Stimulated activated CD4-positive, alpha-beta T cell treated with anti-CD3 and anti-CD28 coated beads, Interleukin-1b, Interleukin-23, amount 100 ng/mL, for 24 hours (primary cell): ENCODE measurements at regions not wholly inside any gene's neighbourhood (a gene's known extent, or its start where the extent isn't known, plus 50 kb on each side); places are given as distances from the start of the nearest gene placed in this dataset.
"Not testable (repeated sequence)": the region's sequence is repeated elsewhere in the genome, so short reads cannot be mapped to it uniquely, and the experiment has no call there.

Source experiments
- DNase-seq, 4 experiments: peaks; one replicate each; pipeline ENCODE4 v3.0.0-alpha.2; 2020; ENCODE audit warnings: low read depth in 4 of 4, low spot score in 1 of 4

DNA sequence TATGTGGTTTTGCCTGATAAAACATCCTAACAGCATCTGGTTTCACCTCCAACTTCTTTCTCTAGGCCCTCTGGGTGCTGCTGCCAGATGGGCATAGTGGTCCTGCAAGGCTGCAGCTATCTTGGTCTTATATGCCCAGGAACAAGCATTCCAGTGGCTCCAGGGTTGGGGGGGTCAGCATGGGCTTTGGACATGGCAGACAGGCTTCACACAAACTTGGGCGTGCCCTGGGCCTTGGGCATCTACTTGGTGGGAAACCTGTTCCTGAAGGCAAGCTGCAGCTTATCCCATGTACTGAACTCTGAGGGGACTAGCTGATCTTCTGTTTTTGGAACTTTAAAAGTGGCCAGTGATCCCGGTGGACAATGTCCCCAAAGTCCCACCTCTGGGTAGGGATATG lies 54.9 kb upstream of the ZNF678 start:
- no peak for DNase-seq

DNA sequence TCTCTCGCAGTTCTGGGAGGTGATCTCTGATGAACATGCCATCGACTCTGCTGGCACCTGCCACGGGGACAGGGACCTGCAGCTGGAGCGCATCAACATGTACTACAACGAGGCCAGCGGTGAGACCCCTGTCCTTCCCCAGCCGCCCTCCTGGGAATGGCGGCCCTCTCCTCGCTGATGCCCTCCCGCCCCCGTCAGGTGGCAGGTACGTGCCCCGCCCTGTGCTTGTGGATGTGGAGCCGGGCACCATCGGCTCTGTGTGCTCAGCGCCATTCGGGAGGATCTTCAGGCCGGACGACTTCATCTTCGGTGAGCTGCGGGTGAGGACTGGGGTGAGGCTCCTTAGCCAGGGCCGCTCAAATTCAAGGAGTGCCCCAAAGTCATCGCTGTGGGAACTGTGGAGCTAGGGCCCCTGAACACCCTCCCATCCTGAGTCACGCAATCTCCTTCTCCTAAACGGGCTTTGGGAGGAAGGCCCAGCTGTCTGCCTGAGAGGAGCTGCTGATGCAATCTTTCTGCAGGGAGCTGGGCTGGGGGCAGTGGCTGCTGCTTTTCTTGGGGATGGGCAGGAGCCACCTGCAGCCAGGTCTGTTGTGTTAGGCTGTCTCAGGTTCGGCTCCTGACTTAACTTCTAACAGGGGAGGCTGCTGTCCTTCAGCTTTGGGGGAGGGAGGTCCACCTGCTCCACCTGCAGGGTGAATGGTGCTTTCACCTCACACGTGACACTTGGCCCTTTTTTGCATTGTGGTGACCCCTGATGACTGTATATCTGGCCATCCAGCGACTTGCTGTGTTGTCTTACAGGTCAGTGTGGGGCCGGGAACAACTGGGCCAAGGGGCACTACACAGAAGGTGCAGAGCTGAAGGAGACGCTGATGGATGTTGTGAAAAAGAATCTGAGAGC lies 56.6 kb upstream of the ZNF678 start:
- not testable (repeated sequence) for DNase-seq

DNA sequence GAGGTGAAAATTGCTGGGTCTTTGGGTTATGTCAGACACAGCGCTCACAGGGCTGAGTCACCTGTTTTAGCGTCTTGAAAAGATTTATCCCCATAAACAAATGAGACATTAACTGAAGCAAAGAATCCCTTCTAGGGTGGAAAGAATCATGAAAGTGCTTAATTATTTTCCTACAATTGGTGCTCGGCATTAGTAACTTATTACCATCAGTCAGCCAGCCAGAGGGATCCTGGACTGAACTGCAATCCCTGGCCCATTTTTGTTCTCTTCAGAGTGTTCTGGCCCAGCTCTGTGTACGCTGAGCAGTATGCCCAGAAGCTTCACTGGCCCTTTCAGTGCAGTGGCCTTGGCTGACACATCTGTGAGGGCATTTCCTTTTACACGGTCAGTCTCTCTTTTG lies 67.3 kb upstream of the ZNF678 start:
- DNase-seq, result not testable (repeated sequence)

DNA sequence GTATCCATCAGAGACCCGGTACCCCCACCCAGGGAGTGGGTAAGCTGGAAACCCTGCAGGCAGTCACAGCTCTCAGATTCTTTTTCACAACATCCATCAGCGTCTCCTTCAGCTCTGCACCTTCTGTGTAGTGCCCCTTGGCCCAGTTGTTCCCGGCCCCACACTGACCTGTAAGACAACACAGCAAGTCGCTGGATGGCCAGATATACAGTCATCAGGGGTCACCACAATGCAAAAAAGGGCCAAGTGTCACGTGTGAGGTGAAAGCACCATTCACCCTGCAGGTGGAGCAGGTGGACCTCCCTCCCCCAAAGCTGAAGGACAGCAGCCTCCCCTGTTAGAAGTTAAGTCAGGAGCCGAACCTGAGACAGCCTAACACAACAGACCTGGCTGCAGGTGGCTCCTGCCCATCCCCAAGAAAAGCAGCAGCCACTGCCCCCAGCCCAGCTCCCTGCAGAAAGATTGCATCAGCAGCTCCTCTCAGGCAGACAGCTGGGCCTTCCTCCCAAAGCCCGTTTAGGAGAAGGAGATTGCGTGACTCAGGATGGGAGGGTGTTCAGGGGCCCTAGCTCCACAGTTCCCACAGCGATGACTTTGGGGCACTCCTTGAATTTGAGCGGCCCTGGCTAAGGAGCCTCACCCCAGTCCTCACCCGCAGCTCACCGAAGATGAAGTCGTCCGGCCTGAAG lies 69.3 kb upstream of the ZNF678 start:
- DNase-seq, result not testable (repeated sequence)

DNA sequence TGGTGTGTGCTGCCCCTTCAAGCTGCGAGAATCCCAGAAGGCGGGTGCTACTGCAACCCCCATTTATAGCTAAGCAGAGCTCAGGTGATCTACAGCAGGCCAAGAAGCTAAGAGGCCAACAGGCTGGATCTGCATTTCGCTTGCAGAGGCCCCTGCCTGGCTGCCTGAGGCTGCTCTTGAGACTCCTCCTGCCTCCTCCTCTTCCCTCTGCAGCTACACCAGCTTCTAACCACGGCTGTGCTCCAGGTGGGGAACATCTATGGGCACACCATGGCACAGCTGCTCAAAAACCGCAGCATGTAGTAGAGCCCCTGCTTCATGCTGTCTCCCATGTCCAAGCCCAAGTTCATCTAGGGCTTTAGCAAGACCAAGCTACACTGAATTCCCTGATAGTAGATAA lies 72.9 kb upstream of the ZNF678 start:
- DNase-seq, result no peak

DNA sequence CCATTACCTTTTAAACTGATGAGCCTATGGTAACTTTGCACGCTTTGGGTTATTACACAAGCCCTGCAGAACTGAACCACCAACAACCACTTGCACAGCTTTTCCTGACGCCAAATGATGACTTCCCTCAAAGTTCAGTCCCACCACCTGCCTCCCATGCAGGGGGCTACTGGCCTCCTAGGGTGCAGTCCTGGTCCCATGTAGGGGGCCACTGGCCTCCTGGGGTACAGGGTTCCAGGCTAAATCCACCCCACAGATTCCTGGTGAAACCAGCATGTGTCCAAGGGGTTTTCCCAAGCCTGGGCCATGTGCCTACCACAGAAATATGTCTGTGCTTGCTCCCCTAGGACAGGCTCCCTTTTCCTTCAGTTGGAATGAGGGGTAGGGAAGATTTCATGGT lies 73.4 kb upstream of the ZNF678 start:
- DNase-seq, result no peak

DNA sequence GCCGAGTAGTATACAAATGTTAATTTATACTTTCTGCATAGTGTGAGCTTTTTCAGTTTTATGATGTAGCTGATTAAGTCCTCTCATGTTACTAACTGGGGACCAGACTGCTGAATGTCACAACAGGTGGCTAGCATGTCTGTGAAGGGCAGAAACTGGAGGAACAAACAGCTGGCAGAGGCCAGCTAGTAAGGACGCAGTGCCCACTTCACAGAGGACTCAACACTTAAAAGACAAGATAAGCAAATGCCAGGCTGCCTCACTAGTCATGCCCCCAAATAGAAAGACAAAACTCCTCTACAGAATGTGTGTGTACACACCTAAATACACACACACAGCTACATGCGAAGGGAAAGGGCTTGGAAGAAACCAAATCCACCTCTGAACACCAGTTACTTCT lies 73.8 kb upstream of the ZNF678 start:
- no peak for DNase-seq

DNA sequence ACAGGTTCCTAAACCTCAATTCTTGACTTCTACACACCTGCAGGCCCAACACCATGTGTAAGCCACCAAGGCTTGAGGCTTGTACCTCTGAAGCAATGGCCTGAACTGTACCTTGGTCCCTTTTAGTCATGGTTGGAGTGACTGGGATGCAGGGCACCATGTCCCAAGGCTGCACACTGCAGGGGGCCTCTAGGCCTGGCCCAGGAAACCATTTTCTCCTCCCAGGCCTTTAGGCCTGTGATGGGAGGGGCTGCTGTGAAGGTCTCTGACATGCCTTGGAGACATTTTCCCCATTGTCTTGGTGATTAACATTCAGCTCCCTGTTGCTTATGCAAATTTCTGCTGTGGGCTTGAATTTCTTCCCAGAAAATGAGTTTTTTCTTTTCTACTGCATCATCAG lies 75.8 kb upstream of the ZNF678 start:
- no peak for DNase-seq

DNA sequence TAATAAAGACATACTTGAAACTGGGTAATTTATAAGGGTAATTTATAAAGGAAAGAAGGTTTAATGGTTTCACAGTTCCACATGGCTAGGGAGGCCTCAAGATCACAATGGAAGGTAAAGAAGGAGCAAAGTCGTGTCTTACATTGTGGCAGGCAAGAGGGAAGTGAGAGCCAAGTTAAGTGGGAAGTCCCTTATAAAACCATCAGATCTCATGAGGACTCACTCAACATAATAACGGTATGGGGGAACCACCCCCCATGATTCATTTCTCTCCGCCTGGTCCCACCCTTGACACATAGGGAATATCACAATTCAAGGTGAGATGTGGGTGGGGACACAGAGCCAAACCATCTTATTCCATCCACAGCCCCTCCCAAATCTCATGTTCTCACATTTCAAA lies 76.8 kb upstream of the ZNF678 start:
- no peak for DNase-seq

DNA sequence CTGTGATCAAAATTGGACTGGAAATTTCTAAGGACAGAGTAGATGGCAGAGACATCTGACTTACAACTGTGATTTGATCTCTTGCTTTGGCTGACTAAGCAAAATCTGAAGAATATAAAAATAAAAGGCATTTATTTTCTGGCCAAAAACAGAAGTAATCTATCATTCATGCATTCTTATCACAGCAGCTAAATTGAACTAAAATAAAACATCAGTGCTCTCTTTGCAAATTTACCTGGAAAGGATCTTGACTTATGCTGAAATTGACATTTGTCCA lies 81.4 kb upstream of the ZNF678 start:
- DNase-seq, result no peak

DNA sequence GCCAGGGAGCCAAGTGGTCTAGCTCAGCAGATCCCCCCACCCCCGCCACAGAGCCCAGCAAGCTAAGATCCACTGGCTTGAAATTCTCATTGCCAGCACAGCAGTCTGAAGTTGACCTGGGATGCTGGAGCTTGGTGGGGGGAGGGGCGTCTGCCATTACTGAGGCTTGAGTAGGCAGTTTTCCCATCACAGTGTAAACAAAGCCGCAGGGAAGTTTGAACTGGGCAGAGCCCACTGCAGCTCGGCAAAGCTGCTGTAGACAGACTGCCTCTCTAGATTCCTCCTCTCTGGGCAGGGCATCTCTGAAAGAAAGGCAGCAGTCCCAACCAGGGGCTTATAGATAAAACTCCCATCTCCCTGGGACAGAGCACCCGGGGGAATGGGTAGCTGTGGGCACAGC lies 89.3 kb upstream of the ZNF678 start:
- not testable (repeated sequence) for DNase-seq

DNA sequence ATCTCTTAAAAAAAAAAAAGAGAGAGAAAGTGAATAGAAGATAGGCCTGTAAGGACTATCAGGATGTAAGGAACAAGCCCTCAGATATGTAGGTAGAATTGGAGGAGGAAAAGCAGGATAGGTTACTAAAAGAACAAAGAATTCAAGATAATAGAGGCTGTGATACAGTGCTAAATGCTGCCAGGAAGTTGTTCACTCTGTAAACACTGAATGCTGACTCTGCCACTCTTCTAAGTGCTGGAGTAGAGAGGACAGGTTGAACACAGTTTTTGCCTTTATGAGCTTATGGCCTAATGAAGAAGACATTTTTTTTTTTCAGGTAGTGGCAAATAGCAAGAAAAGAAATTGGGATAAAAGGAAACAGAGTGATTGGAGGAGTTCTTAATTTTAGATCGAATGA lies 90.6 kb upstream of the ZNF678 start:
- no peak for DNase-seq

DNA sequence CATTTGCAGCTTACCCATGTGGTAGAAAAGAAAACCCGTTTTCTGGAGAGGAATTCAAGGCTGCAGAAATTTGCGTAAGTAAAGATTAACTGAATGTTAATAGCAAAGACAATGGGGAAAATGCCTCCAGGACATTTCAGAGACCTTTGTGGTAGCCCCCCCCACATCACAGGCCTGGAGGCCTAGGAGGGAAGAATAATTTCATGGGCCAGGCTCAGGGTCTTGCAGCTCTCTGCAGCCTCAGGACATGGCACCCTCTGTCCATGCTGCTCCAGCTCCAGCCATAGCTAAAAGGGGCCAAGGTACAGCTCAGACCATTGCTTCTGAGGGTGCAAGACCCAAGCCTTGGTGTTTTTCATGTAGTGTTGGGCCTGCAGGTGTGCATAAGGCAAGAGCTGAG lies 92.7 kb upstream of the ZNF678 start:
- no peak for DNase-seq

DNA sequence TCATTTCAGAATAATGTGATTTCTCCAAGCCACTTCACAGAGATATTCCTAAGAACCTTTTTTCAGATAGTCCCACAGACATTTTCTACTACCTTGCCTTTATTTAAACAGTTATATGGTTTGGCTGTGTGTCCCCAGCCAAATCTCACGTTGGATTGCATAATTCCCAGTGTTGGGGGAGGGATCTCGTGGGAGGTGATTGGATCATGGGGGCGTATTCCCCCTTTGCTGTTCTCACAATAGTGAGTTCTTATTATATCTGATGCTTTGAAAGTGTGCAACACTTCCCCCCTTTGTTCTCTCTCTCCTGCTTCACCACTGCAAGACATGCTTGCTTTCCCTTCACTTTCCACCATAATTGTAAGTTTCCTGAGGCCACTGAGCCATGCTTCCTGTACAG lies 93.6 kb upstream of the ZNF678 start:
- no peak for DNase-seq

DNA sequence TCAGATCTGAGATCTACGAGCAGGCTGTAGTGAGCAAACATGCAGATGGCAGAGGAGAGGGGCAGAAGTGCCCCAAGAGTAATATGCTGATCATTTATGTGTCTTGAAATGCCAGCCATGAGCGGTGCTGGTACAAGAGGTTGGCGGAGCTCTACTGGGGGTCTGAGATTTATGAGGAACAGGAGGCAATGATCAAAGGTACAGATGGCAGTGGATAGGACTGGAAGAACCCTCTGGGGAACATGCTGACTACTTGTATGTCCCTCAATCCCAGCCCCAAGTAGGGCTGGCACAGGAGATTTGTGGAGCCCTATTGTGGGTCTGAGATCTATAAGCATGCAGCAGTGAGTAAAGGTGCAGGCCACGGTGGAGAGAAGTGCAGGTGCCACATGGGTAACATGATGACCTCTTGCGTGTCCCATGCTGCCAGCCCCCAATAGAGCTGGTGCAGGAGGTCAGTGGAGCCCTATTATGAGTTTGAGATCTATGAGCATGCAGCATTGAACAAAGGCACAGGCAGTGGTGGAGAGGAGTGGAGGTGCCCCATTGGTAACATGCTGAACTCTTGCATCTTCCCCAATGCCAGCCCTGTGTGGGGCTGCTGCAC lies 97.2 kb upstream of the ZNF678 start:
- no peak for DNase-seq

DNA sequence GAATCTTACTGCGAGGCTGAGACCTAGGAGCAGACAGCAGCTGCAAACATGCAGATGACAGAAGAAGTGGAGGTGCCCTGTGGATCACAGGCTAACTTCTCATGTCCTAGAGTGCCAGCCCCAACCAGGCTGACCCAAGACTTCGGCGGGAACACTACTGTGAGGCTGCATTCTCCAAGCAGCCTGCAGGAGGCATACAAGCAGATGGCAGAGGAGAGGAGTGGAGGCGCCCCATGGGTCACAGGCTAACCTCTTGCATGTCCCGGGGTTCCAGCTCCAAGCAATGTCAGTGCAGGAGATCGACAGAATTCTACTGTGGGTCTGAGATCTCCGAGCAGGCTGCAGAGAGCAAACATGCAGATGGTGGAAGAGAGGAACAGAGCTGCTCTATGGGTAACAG lies 98.1 kb upstream of the ZNF678 start:
- no peak for DNase-seq

DNA sequence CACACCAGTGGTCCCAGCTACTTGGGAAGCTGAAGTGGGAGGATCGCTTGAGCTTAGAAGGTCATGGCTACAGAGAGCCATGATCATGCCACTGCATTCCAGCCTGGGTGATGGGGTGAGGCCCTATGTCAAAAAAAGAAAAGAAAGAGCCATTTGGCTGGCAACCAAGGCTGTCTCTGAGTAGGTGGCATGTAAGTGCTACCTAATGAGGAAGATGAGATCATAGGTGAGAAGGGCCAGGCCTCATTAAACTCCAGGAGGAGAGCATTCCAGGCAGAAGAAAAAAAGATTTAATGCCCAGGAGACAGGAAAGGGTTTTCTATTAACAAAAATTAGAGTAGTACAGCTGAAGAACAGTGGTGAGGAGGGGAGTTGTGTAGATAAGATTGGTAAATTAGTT lies 103.4 kb upstream of the ZNF678 start:
- DNase-seq, result no peak

DNA sequence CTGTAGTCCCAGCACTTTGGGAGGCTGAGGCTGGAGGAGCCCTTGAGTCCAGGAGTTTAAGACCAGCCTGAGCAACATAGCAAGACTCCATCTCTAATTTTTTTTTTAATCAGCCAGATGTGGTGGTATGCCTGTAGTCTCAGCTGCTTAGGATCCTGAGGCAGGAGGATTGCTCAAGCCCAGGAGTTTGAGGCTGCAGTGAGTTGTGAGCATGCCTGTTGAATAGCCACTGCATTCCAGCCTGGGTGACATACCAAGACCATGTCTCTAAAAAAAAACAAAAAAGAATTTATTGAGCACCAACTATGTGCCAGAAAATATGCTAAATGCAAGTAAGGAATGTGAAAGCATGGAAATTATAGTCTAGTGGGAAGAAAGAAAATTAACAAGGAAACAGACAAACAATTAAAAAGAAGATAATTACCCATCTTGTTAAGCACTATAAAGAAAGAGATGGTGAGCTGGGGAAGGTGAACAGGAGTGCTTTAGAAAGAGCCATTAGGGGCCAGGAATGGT lies 104.0 kb upstream of the ZNF678 start:
- DNase-seq, result no peak

DNA sequence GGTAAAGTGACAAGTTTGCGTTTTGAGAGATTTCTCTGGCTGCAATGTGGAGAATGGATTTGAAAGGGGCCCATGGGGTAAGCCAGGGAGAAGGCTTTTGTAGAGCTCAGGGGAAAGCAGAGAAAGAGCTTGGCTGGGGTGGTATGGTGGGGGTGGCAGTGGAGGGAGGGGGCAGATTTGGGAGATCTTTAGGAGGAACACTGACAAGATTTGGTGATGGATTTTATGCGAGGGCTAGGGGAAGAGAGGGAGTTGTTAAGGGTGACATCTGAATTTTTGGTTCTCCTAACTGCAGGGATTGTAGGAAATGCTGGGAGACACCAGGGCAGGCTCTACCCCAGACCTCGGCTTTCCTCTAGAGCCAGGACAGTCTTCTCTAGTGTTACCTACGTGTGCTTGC lies 108.7 kb upstream of the ZNF678 start:
- DNase-seq, result no peak

DNA sequence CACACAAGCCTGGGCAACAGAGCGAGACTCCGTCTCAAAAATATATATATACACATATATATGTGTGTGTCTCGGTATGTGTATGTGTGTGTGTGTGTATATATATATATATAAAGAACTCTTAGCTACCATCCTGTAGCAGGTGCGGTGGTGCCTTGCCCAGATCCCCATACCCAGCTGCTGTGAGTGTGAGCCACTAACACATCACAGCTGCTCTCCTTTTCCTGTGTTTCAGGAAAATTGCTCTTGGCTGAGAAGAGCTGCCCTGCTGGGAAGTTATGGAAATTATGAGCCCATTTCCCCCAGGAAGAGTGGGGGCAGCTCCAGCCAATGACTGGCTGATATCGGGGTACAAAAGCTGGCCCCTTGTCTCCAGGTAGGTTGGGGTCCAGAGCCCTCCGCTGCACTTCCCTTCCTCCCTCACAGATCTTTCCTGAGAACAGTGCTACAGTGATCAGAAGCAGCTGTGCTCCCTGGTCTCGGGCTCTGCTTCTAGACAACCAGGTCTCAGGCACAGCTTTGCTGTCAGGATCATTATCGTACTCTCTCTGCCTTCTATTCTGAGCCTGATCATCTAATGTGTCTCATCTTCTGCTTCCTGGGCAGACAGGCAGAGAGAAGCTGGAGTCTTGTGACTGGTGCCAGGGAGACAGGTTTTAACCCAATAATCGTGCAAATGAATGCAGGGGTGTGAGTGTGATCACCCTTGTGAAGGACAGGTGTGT lies 109.6 kb upstream of the ZNF678 start:
- no peak for DNase-seq

DNA sequence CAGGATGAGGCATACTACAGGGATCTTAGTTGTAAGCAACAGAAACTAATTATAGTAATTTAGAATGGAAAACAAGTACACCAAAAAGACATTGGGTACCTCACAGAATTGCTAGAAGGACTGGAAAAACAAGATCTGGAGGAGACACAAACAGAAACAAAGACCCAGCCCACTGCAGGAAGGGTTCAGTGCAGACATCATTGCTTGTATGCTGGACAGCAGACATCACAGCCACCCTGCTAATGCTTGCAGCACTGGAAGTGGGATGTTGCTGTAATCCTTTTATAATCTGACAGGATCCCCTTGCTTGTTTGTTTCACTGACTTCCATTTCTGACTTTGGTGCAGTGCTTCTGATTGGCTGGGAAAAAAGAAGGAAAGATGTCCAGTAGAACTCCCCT lies 111.4 kb upstream of the ZNF678 start:
- no peak for DNase-seq

DNA sequence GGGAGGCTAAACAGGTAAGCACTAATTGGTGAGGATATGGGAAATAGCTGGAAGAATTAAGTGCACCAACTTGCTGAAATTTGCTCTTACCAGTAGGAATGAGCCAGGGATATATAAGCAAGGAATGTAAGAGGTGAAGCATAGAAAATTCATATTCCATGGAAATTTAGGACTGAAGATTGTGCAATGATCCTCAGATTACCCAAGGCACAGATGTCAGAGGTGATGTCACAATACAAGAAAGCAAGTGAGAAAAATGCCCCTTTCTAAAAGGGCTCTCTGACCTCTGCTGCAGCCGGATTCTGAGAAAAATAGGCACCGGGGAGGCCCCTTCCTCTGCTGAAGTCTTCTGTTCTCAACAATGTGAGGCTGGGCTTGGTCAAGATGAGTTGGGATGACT lies 112.3 kb upstream of the ZNF678 start:
- no peak for DNase-seq
